ENCODE measurements at regions not wholly inside any gene's neighbourhood (a gene's known extent, or its start where the extent isn't known, plus 50 kb on each side); places are given as distances from the start of the nearest gene placed in this dataset.
"Not testable (repeated sequence)": the region's sequence is repeated elsewhere in the genome, so short reads cannot be mapped to it uniquely, and the experiment has no call there.

DNA sequence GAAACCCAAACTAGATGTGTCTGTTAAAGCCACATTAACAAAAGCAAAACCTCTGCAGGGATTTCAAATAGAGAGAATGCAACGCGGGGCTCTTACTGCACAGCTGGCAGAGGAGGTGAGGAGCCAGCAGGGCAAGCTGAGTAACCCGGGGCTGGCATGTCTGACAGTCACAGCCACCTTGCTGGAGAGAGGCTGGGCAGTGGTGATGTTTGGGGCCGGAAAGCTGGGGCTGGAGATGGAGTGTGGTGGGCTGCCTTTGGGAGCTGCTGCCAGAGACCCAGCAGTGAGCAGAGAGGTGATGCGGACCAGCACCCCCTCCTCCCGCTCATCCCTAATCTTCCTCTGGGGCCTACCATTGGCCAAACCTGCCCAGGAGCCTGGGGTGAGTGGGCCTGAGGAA is 204.5 kb upstream of the ARL4C start:
- Histone ChIP-seq H2AFZ (ENCODE audit: low read depth, low read length) (no peak overlapping the region), H3K79me2 (replicated peaks; ENCODE audit: insufficient read depth, low read length) (no peaks in the 10 kb centered on the region), H3K36me3 (ENCODE audit: insufficient read depth, low read length) (no peaks in the 10 kb centered on the region)

DNA sequence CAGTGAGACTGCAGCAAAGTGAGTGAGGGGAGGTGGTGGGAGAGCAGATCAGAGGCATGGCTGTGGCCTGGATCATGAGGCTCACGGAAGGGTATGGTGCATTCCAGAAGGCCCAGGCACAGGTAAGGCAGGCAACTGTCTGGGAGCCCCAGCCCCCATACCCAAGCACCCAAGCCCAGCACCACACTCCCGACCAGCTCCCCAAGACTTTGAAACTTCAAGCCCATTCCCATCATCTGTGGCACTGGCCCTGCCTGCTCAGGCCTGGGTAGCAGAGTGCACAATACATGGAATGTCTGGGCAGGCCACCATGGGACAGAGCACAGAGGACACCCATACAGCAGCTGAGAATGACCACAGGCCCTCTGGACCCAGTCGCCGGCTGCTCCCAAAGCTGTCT is 202.6 kb upstream of the ARL4C start:
- no peaks in the 10 kb centered on the region for H3K79me2 ChIP-seq (replicated peaks; ENCODE audit: insufficient read depth, low read length)
- peaks cover 2% of the 10 kb centered on the region for H3K9me3 ChIP-seq (ENCODE audit: low read length)
- H4K20me1 ChIP-seq (ENCODE audit: insufficient read depth), result no peaks in the 10 kb centered on the region
- no peaks in the 10 kb centered on the region for H3K9me2 ChIP-seq (ENCODE audit: insufficient read depth, low read length)
- no peak overlapping the region for H3K9ac ChIP-seq (ENCODE audit: low read length)
- H3K4me3 ChIP-seq (ENCODE audit: low read length), result no peak overlapping the region
- TF ChIP-seq EP300 (conservative IDR thresholded peaks at IDR 0.05; ENCODE audit: poor library complexity, severe bottlenecking) (no peak), TAF1 (IDR thresholded peaks at IDR 0.05; ENCODE audit: low read depth) (no peak), EZH2 (IDR thresholded peaks at IDR 0.05; ENCODE audit: borderline replicate concordance, insufficient read depth, low read length, poor library complexity, severe bottlenecking) (no peak), SMC3 (conservative IDR thresholded peaks at IDR 0.05; ENCODE audit: poor library complexity) (no peak), MXI1 (conservative IDR thresholded peaks at IDR 0.05; ENCODE audit: poor library complexity, severe bottlenecking) (no peak)
- TF ChIP-seq, protein P1, sequence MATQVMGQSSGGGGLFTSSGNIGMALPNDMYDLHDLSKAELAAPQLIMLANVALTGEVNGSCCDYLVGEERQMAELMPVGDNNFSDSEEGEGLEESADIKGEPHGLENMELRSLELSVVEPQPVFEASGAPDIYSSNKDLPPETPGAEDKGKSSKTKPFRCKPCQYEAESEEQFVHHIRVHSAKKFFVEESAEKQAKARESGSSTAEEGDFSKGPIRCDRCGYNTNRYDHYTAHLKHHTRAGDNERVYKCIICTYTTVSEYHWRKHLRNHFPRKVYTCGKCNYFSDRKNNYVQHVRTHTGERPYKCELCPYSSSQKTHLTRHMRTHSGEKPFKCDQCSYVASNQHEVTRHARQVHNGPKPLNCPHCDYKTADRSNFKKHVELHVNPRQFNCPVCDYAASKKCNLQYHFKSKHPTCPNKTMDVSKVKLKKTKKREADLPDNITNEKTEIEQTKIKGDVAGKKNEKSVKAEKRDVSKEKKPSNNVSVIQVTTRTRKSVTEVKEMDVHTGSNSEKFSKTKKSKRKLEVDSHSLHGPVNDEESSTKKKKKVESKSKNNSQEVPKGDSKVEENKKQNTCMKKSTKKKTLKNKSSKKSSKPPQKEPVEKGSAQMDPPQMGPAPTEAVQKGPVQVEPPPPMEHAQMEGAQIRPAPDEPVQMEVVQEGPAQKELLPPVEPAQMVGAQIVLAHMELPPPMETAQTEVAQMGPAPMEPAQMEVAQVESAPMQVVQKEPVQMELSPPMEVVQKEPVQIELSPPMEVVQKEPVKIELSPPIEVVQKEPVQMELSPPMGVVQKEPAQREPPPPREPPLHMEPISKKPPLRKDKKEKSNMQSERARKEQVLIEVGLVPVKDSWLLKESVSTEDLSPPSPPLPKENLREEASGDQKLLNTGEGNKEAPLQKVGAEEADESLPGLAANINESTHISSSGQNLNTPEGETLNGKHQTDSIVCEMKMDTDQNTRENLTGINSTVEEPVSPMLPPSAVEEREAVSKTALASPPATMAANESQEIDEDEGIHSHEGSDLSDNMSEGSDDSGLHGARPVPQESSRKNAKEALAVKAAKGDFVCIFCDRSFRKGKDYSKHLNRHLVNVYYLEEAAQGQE (IDR thresholded peaks at IDR 0.05; ENCODE audit: borderline replicate concordance), result no peak
- TF ChIP-seq, protein P2, sequence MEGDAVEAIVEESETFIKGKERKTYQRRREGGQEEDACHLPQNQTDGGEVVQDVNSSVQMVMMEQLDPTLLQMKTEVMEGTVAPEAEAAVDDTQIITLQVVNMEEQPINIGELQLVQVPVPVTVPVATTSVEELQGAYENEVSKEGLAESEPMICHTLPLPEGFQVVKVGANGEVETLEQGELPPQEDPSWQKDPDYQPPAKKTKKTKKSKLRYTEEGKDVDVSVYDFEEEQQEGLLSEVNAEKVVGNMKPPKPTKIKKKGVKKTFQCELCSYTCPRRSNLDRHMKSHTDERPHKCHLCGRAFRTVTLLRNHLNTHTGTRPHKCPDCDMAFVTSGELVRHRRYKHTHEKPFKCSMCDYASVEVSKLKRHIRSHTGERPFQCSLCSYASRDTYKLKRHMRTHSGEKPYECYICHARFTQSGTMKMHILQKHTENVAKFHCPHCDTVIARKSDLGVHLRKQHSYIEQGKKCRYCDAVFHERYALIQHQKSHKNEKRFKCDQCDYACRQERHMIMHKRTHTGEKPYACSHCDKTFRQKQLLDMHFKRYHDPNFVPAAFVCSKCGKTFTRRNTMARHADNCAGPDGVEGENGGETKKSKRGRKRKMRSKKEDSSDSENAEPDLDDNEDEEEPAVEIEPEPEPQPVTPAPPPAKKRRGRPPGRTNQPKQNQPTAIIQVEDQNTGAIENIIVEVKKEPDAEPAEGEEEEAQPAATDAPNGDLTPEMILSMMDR (IDR thresholded peaks at IDR 0.05; ENCODE audit: poor library complexity, severe bottlenecking), result no peak
- H3K36me3 ChIP-seq (ENCODE audit: insufficient read depth, low read length), result no peaks in the 10 kb centered on the region
- H3K4me2 ChIP-seq (ENCODE audit: low read length), result no peak overlapping the region
- H3F3A ChIP-seq (ENCODE audit: insufficient read depth, low read length, poor library complexity, severe bottlenecking), result no peaks in the 10 kb centered on the region
- H3K27ac ChIP-seq (ENCODE audit: low read length), result no peak overlapping the region
- H2AFZ ChIP-seq (ENCODE audit: low read depth, low read length), result no peak overlapping the region
- H3K27me3 ChIP-seq (ENCODE audit: insufficient read depth, low read depth, low read length), result no peaks in the 10 kb centered on the region

More for the DNA sequence above, 204.5 kb upstream of the ARL4C start:
- Histone ChIP-seq H3K9me2 (ENCODE audit: insufficient read depth, low read length) (no peaks in the 10 kb centered on the region), H3K4me3 (ENCODE audit: low read length) (no peak overlapping the region), H3K4me2 (ENCODE audit: low read length) (no peak overlapping the region), H4K20me1 (ENCODE audit: insufficient read depth) (no peaks in the 10 kb centered on the region), H3K27ac (ENCODE audit: low read length) (no peak overlapping the region), H3F3A (ENCODE audit: insufficient read depth, low read length, poor library complexity, severe bottlenecking) (no peaks in the 10 kb centered on the region), H3K9me3 (ENCODE audit: low read length) (no peaks in the 10 kb centered on the region), H3K27me3 (ENCODE audit: insufficient read depth, low read depth, low read length) (no peaks in the 10 kb centered on the region), H3K9ac (ENCODE audit: low read length) (no peak overlapping the region)
- TF ChIP-seq, protein P1 (IDR thresholded peaks at IDR 0.05; ENCODE audit: borderline replicate concordance), result no peak
- no peak for TF ChIP-seq POLR2AphosphoS5 (IDR thresholded peaks at IDR 0.05)
- no peak for TF ChIP-seq EZH2 (IDR thresholded peaks at IDR 0.05; ENCODE audit: borderline replicate concordance, insufficient read depth, low read length, poor library complexity, severe bottlenecking)
- TF ChIP-seq, protein P2 (IDR thresholded peaks at IDR 0.05; ENCODE audit: poor library complexity, severe bottlenecking), result no peak
- TF ChIP-seq MXI1 (conservative IDR thresholded peaks at IDR 0.05; ENCODE audit: poor library complexity, severe bottlenecking), result no peak
- no peak for TF ChIP-seq SMC3 (conservative IDR thresholded peaks at IDR 0.05; ENCODE audit: poor library complexity)
- no peak for TF ChIP-seq EP300 (conservative IDR thresholded peaks at IDR 0.05; ENCODE audit: poor library complexity, severe bottlenecking)
- TF ChIP-seq RAD21 (conservative IDR thresholded peaks at IDR 0.05), result no peak

DNA sequence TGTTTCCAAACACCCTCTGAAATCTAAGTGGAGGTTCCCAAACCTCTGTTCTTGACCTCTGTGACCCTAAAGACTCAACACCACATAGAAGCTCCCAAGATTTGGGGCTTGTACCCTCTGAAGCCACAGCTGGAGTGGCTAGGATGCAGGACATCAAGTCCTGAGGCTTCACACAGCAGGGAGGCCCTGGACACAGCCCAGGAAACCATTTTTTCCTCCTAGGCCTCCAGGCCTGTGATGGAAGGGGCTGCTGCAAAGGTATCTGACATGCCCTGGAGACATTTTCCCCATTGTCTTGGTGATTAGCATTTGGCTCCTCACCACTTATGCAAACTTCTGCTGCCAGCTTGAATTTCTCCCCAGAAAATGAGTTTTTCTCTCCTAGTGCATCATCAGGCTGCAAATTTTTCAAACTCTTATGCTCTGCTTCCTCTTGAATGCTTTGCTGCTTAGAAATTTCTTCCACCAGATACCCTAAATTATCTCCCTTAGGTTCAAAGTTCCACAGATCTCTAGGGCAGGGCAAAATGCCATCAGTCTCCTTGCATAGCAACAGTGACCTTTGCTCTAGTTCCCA is 200.5 kb upstream of the ARL4C start:
- not testable (repeated sequence) for H3K4me3 ChIP-seq (ENCODE audit: low read length); H3K9ac ChIP-seq (ENCODE audit: low read length); H4K20me1 ChIP-seq (ENCODE audit: insufficient read depth); H2AFZ ChIP-seq (ENCODE audit: low read depth, low read length); H3K27ac ChIP-seq (ENCODE audit: low read length); H3K4me2 ChIP-seq (ENCODE audit: low read length); H3K9me3 ChIP-seq (ENCODE audit: low read length); H3K27me3 ChIP-seq (ENCODE audit: insufficient read depth, low read depth, low read length); H3K79me2 ChIP-seq (replicated peaks; ENCODE audit: insufficient read depth, low read length); H3F3A ChIP-seq (ENCODE audit: insufficient read depth, low read length, poor library complexity, severe bottlenecking); H3K9me2 ChIP-seq (ENCODE audit: insufficient read depth, low read length); H3K36me3 ChIP-seq (ENCODE audit: insufficient read depth, low read length)
